GM19351 (cell line): ENCODE measurements at regions not wholly inside any gene's neighbourhood (a gene's known extent, or its start where the extent isn't known, plus 50 kb on each side); places are given as distances from the start of the nearest gene placed in this dataset.
"Not testable (repeated sequence)": the region's sequence is repeated elsewhere in the genome, so short reads cannot be mapped to it uniquely, and the experiment has no call there.

Experiments
- ATAC-seq: cut with Tn5 transposase; IDR thresholded peaks from one replicate; pipeline ENCODE4 v1.9.1; 2021; ENCODE audit warnings: mild to moderate bottlenecking, moderate library complexity; ENCODE audit not compliant: unreplicated experiment

- ATAC-seq: no peak
Observed at GRCh38 chr10:78406648-78407008, 373.0 kb downstream of the RPS24 start.

GRCh38 chr10:78407009-78407711, 373.5 kb downstream of the RPS24 start:
- ATAC-seq: no peak

GRCh38 chr10:78407966-78408365, 374.3 kb downstream of the RPS24 start:
- no peak for ATAC-seq

GRCh38 chr10:78408671-78409472, 375.2 kb downstream of the RPS24 start:
- ATAC-seq: no peak

- no peak for ATAC-seq
Observed at GRCh38 chr10:78410046-78410965, 376.6 kb downstream of the RPS24 start.

- ATAC-seq: no peak
Observed at GRCh38 chr10:78411716-78412115, 378.1 kb downstream of the RPS24 start.

GRCh38 chr10:78412605-78413004, 378.9 kb downstream of the RPS24 start:
- no peak for ATAC-seq

GRCh38 chr10:78413076-78414055, 379.7 kb downstream of the RPS24 start:
- ATAC-seq: no peak

GRCh38 chr10:78414380-78414779, 380.7 kb downstream of the RPS24 start:
- no peak for ATAC-seq

GRCh38 chr10:78415111-78415510, 381.4 kb downstream of the RPS24 start:
- ATAC-seq: no peak

- ATAC-seq: no peak
Observed at GRCh38 chr10:78416031-78417011, 382.7 kb downstream of the RPS24 start.

- no peak for ATAC-seq
Observed at GRCh38 chr10:78417425-78418370, 384.0 kb downstream of the RPS24 start.

GRCh38 chr10:78419481-78420265, 386.0 kb downstream of the RPS24 start:
- no peak for ATAC-seq

- no peak for ATAC-seq
Observed at GRCh38 chr10:78420946-78421735, 387.5 kb downstream of the RPS24 start.

GRCh38 chr10:78424050-78424449, 390.4 kb downstream of the RPS24 start:
- ATAC-seq: not testable (repeated sequence)

GRCh38 chr10:78424723-78425122, 391.1 kb downstream of the RPS24 start:
- ATAC-seq: no peak
